ENCODE measurements at regions not wholly inside any gene's neighbourhood (a gene's known extent, or its start where the extent isn't known, plus 50 kb on each side); places are given as distances from the start of the nearest gene placed in this dataset.
"Not testable (repeated sequence)": the region's sequence is repeated elsewhere in the genome, so short reads cannot be mapped to it uniquely, and the experiment has no call there.

GRCh38 chr21:13303763-13304162 lies 305.8 kb upstream of the POTED start:
- not testable (repeated sequence) for H3K4me1 Mint-ChIP-seq; H3K36me3 Mint-ChIP-seq; ATAC-seq; H3K27ac Mint-ChIP-seq; DNase-seq (ENCODE audit: low spot score in 2 of 2); H3K4me3 Mint-ChIP-seq
- peaks cover 14% of the 10 kb centered on the region for H3K9me3 Mint-ChIP-seq

GRCh38 chr21:13304901-13305300 lies 304.7 kb upstream of the POTED start:
- peaks cover 11% of the 10 kb centered on the region for H3K9me3 Mint-ChIP-seq
- not testable (repeated sequence) for ATAC-seq; H3K36me3 Mint-ChIP-seq; DNase-seq (ENCODE audit: low spot score in 2 of 2); H3K27ac Mint-ChIP-seq; H3K4me3 Mint-ChIP-seq; H3K4me1 Mint-ChIP-seq

DNA sequence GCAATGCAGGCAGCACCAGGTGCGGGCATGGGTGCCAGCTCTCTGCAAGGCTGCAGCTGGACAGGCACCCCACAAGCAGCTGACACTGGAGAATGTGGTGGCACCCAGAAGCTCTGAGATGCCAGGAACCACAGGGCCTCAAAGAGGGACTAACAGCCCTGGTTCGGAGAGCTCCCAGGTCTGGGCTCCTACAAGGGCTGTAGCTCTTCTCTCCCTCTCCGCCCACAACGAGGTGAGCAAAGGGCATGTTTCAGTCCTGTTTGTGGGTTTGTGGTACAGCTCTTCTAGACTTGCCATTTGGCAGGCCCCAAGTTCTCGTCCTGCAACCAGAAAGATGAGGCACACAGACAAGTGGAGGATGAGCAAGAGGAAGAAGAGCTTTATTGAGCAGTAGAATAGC lies 299.5 kb upstream of the POTED start:
- H3K27ac Mint-ChIP-seq; DNase-seq (ENCODE audit: low spot score in 2 of 2); H3K36me3 Mint-ChIP-seq; H3K4me3 Mint-ChIP-seq; H3K9me3 Mint-ChIP-seq; H3K4me1 Mint-ChIP-seq: not testable (repeated sequence)
- peak; percentile 19 for ATAC-seq

DNA sequence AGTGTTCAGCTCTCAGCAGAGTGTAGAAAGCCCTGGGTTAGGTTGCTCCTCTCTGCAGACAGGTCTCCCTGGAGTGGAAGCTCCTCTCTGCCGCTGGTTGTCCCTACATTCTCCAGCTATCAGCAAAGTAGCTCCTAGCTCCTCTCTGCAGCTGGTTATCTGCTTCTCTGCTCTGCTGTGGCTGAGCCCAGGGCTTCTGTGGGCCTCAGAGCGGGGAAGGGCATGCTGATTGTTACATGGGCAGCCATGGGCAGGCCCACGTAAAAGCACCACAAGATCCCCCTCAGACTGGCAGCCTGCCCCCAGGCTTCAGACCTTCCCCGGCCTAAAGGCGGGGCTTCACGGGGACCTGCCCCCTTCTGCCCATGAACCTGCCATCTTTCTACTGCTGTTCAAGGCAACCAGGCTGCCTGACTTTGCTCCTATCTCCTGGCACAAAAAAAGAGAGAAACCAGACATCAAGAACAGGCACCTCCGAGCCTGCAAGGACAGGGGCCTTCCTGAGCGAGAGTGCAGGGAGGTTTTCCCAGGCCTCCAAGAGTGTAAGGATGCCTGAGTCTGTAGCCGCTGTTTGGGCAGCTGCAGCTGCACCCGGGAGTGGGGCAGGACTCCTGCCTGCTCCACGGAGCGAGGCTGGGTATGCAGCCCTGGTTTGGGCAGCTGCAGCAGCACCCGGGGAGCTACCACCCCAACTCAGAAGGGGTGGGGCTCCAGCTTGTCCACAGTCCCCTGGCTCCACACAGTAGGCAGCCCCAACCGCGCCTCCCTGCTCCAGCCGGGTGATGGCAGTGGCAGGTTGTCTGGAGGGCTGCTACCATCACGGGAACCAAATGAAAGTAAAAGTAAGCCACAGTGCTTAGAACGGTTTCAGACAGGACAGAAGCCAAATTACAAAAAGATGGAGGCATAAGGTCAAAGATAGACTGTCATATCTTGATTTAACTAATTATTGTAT lies 298.7 kb upstream of the POTED start:
- peak; percentile 50 for ATAC-seq
- not testable (repeated sequence) for DNase-seq (ENCODE audit: low spot score in 2 of 2); H3K36me3 Mint-ChIP-seq; H3K4me3 Mint-ChIP-seq; H3K9me3 Mint-ChIP-seq; H3K27ac Mint-ChIP-seq; H3K4me1 Mint-ChIP-seq

DNA sequence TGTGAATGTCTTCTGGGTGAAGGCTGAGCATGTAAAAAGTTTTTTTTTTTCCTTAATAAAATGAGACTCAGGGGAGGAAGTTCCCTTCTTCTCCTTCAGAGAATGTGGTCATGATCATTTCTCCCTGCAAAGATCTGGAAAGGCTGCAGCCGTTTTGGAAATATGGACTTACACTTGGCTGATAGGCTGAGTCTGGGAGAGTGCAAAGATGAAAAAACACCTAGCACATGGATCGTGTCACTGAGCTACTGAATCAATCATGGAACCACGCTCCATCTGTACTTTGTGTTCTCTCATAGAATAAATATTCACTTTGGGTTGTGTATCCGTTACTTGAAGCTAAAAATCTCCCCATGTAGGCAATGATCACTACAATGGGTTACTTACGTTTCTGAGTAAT lies 290.9 kb upstream of the POTED start:
- not testable (repeated sequence) for H3K36me3 Mint-ChIP-seq; H3K9me3 Mint-ChIP-seq; DNase-seq (ENCODE audit: low spot score in 2 of 2); H3K27ac Mint-ChIP-seq; H3K4me3 Mint-ChIP-seq; ATAC-seq; H3K4me1 Mint-ChIP-seq

GRCh38 chr21:13321919-13322318 lies 287.7 kb upstream of the POTED start:
- not testable (repeated sequence) for DNase-seq (ENCODE audit: low spot score in 2 of 2); H3K36me3 Mint-ChIP-seq; ATAC-seq; H3K4me1 Mint-ChIP-seq; H3K9me3 Mint-ChIP-seq; H3K4me3 Mint-ChIP-seq; H3K27ac Mint-ChIP-seq

DNA sequence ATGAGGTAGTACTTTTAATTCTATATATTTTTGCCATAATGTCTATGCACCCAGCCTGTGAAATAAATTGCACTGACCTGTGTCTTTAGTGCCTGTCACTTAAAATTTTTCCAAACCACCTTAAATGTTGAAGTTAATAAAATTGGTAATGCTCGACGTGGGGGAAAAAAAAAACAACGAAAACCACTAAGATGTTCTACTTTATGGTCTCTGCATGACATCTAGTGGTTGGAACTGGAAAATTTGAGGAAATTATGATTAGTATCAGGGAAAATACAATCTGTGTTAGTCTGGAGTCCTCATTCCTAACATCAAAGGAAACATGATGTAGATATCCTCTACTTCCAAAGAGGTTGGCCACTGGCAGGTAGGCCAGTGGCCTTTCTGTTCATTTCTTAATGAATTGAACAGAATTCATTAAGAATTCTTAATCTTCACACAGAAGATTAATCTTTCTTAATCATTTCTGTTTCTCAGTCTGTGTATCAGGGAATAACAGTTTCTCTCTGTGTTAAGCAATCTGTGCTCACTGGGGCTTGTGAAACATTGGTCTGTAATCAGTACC lies 268.8 kb upstream of the POTED start:
- ATAC-seq; H3K4me1 Mint-ChIP-seq; DNase-seq (ENCODE audit: low spot score in 2 of 2); H3K36me3 Mint-ChIP-seq; H3K4me3 Mint-ChIP-seq; H3K9me3 Mint-ChIP-seq; H3K27ac Mint-ChIP-seq: not testable (repeated sequence)

DNA sequence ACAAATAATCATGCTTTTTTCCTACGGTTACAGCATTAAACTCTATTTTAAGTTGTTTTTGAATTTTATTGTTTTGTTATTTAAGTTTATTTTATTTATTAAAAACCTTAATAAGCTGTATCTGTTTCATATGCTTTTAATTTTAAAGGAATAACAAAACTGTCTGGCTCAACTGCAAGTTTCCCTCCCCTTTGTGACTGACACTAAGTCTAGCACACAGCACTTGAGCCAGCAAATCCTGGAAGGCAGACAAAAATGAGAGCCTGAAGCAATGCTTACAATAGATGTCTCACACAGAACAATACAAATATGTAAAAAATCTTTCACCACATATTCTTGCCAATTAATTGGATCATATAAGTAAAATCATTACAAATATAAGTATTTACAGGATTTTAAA lies 258.1 kb upstream of the POTED start:
- not testable (repeated sequence) for H3K9me3 Mint-ChIP-seq

DNA sequence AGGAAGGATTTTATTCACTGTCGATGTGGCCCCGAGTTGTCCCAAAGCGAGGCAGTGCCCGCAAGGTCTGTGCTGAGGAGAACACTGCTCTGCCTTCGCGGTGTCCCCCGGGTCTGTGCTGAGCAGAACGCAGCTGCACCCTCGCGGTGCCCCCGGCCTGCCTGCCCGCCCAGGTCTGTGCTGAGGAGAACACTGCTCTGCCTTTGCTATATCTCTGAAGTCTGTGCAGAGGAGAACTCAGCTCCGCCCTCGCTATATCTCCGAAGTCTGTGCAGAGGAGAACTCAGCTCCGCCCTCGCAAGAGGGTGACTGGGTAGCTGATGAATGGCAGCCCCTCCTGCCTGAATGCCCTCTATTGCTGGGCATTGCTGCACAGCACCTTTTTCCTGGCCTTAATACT lies 249.4 kb upstream of the POTED start:
- not testable (repeated sequence) for H3K27ac Mint-ChIP-seq; H3K4me1 Mint-ChIP-seq; H3K36me3 Mint-ChIP-seq; H3K4me3 Mint-ChIP-seq; ATAC-seq; DNase-seq (ENCODE audit: low spot score in 2 of 2); H3K9me3 Mint-ChIP-seq

More for the DNA sequence above, 258.1 kb upstream of the POTED start:
- ATAC-seq; H3K4me1 Mint-ChIP-seq; H3K36me3 Mint-ChIP-seq; H3K4me3 Mint-ChIP-seq; H3K27ac Mint-ChIP-seq; DNase-seq (ENCODE audit: low spot score in 2 of 2): not testable (repeated sequence)

DNA sequence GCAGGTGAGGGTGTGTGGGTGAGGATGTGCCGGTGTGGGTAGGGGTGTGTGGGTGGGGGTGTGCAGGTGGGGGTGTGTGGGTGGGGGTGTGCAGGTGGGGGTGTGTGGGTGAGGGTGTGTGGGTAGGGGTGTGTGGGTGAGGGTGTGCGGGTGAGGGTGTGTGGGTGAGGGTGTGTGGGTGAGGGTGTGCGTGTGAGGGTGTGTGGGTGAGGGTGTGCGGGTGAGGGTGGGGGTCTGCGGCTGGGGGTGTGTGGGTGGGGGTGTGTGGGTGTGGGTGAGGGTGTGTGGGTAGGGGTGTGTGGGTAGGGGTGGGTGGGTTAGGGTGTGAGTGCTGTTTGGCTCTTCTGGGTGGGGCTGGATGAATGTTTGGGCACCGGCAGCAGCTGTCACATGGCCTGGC lies 241.4 kb upstream of the POTED start:
- DNase-seq (ENCODE audit: low spot score in 2 of 2) (no peak), ATAC-seq (no peak)
- H3K9me3 Mint-ChIP-seq: peaks cover 5% of the 10 kb centered on the region
- H3K27ac Mint-ChIP-seq: no peak overlapping the region
- no peaks in the 10 kb centered on the region for H3K36me3 Mint-ChIP-seq
- no peak overlapping the region for H3K4me3 Mint-ChIP-seq
- H3K4me1 Mint-ChIP-seq: no peaks in the 10 kb centered on the region

DNA sequence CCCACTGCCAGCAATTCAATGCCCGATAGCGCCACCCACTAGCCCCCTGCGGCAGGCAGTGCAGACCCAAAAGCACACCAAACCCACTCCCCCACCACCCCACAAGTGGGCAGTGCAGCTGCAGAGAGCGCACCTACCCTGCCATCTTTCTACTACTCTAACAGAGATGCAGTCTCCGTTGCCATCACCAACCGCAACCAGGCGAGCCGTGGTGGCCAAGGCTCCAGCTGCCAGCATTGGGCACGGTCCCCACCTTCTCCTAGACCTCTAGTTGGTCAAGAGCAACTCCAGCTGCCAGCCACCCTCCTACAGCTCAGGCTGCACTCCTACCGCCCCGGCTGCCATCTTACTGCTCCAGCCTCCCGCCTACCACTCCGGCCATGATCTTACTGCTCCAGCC lies 236.9 kb upstream of the POTED start:
- not testable (repeated sequence) for H3K4me1 Mint-ChIP-seq; DNase-seq (ENCODE audit: low spot score in 2 of 2); H3K9me3 Mint-ChIP-seq; H3K4me3 Mint-ChIP-seq; H3K36me3 Mint-ChIP-seq; ATAC-seq; H3K27ac Mint-ChIP-seq

- not testable (repeated sequence) for H3K9me3 Mint-ChIP-seq; H3K36me3 Mint-ChIP-seq; H3K4me1 Mint-ChIP-seq; ATAC-seq; H3K4me3 Mint-ChIP-seq; DNase-seq (ENCODE audit: low spot score in 2 of 2); H3K27ac Mint-ChIP-seq
These were observed 230.6 kb upstream of the POTED start for GRCh38 chr21:13378943-13379342.

GRCh38 chr21:13379566-13379965 lies 230.0 kb upstream of the POTED start:
- not testable (repeated sequence) for H3K4me3 Mint-ChIP-seq; H3K4me1 Mint-ChIP-seq; H3K27ac Mint-ChIP-seq; DNase-seq (ENCODE audit: low spot score in 2 of 2); ATAC-seq; H3K9me3 Mint-ChIP-seq; H3K36me3 Mint-ChIP-seq

DNA sequence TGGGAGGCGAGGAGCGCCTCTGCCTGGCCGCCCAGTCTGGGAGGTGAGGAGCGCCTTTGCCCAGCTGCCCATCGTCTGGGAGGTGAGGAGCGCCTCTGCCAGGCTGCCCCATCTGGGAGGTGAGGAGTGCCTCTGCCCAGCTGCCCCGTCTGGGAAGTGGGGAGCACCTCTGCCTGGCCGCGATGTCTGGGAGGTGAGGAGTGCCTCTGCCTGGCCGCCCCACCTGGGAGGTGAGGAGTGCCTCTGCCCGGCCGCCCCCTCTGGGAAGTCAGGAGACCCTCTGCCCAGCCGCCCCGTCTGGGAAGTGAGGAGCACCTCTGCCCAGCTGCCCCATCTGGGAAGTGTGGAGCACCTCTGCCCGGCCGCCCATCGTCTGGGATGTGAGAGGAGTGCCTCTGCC lies 229.0 kb upstream of the POTED start:
- H3K4me3 Mint-ChIP-seq; ATAC-seq; H3K4me1 Mint-ChIP-seq; H3K36me3 Mint-ChIP-seq; H3K27ac Mint-ChIP-seq; DNase-seq (ENCODE audit: low spot score in 2 of 2); H3K9me3 Mint-ChIP-seq: not testable (repeated sequence)

DNA sequence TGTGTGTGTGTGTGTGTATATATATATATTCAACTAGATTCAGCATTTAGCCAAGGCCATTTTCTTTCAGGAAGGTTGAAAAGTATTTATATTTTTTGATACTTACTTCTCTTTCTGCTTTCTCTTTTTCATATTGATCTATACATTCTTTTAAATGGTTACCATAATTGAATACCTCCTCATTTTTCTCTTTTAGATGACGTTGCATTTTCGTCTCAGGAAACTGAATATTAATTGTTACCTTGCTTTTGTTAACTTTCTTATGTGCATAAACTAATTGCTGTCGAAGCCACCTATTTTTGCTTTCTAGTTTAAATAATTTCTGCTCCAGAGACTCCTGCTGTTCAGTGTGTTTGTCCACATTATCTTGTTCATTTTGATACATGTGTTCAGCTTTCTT lies 225.4 kb upstream of the POTED start:
- DNase-seq (ENCODE audit: low spot score in 2 of 2); H3K27ac Mint-ChIP-seq; H3K4me1 Mint-ChIP-seq; H3K4me3 Mint-ChIP-seq; H3K36me3 Mint-ChIP-seq; ATAC-seq; H3K9me3 Mint-ChIP-seq: not testable (repeated sequence)

GRCh38 chr21:13409184-13409583 lies 200.4 kb upstream of the POTED start:
- H3K36me3 Mint-ChIP-seq; H3K27ac Mint-ChIP-seq; H3K4me1 Mint-ChIP-seq; ATAC-seq; H3K4me3 Mint-ChIP-seq; DNase-seq (ENCODE audit: low spot score in 2 of 2); H3K9me3 Mint-ChIP-seq: not testable (repeated sequence)

Data from stimulated activated effector memory CD8-positive, alpha-beta T cell treated with anti-CD3 and anti-CD28 coated beads, Interleukin-12 subunit alpha, Interleukin-12 subunit beta, amount 100 ng/mL, for 72 hours (primary cell).